GM21529 (cell line): ENCODE measurements at regions not wholly inside any gene's neighbourhood (a gene's known extent, or its start where the extent isn't known, plus 50 kb on each side); places are given as distances from the start of the nearest gene placed in this dataset.

Experiments
- ATAC-seq: cut with Tn5 transposase; IDR thresholded peaks from one replicate; pipeline ENCODE4 v1.9.1; 2021; ENCODE audit not compliant: unreplicated experiment

- ATAC-seq: no peak
Observed at GRCh38 chr9:78782858-78783257, 485.9 kb downstream of the PSAT1 start.

DNA sequence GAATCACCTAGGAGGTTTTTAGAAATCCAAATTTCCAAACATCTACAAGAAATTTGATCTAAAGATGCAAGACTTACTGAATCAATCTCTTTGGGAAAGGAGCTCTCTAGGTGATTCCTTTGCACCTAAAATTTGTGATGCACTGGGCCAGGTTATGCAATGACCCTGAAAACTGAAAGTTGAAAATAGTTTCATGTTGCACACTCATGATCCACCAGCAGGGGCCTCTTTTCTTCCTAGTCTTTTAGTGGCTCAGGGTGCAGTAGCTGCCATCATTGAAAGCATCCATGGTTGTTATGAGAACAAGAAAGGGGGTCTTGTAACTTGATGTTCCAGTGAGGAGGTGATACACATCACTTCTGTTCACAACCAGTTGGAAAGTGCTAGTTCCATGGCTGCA lies 486.8 kb downstream of the PSAT1 start:
- ATAC-seq: peak; percentile 49

- no peak for ATAC-seq
Observed at GRCh38 chr9:78786794-78787193, 489.9 kb downstream of the PSAT1 start.

- no peak for ATAC-seq
Observed at GRCh38 chr9:78788101-78788500, 491.2 kb downstream of the PSAT1 start.

DNA sequence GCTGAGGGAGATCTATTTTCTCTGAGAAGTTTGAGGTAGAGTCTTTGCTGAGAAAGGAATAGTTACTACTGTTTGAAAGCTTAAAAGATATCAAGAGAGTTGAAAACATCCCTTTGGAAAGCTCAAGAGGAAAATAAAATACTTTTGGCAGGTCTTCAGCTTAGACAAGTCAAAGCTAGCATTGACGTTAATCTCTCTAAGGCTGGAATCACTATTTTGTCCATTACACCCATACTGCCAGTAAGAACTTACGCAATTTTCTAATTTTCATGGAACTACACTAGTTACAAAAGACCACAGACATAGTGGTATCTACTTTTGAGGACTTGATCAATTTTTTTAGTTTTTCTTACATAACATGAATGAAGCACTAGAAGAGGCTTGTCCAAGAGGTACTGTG lies 494.9 kb downstream of the PSAT1 start:
- ATAC-seq: no peak

GRCh38 chr9:78792745-78793144 lies 495.8 kb downstream of the PSAT1 start:
- ATAC-seq: no peak

GRCh38 chr9:78805771-78806170 lies 508.8 kb downstream of the PSAT1 start:
- no peak for ATAC-seq

DNA sequence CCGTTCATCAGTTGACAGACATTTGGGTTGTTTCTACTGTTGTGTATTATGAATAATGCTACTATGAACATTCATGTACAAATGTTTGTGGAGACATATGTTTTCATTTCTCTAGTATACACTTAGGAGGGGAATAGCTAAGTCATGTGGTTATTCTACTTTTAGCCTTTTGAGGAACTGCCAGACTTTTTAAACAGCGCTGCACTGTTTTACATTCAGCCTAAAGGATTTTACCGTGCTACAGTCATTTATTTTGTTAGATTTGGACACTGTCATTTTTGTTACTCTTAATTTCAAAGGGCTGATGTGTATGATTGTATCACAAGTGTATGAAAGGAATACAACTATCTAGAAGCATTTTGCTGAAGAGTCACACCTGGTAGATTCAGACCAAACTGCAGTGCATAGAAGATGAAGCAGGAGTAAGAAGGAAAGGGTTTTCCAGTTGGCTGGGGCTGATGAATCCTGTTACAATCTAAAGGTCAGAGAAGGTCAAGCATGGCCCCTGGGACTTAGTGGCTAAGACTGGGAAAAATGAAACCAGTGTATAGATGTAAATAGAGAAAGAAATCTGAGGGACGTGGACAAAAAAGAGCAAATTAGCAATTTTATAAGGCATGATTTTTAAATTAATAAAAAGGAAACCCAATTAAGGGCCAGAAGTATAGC lies 509.7 kb downstream of the PSAT1 start:
- no peak for ATAC-seq

- no peak for ATAC-seq
Observed at GRCh38 chr9:78807286-78807685, 510.4 kb downstream of the PSAT1 start.

DNA sequence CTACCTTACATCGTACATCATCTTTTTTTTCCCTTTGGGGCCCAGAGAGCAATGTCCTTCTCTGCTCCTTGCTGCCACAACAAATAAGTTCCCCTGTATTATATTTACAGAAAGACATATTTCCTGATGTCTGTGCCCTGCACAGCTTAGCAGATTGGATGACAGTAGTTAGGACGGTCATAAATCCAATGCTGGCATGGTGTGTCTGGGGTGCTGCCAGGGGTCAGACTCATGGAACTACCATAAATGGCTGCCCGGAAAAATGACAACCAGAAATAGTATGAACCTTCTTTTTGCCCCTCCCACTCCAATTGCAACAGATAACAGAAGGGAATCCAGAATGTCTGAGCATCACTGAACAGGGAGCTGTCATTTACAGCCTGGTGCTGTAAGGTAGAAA lies 511.1 kb downstream of the PSAT1 start:
- no peak for ATAC-seq

DNA sequence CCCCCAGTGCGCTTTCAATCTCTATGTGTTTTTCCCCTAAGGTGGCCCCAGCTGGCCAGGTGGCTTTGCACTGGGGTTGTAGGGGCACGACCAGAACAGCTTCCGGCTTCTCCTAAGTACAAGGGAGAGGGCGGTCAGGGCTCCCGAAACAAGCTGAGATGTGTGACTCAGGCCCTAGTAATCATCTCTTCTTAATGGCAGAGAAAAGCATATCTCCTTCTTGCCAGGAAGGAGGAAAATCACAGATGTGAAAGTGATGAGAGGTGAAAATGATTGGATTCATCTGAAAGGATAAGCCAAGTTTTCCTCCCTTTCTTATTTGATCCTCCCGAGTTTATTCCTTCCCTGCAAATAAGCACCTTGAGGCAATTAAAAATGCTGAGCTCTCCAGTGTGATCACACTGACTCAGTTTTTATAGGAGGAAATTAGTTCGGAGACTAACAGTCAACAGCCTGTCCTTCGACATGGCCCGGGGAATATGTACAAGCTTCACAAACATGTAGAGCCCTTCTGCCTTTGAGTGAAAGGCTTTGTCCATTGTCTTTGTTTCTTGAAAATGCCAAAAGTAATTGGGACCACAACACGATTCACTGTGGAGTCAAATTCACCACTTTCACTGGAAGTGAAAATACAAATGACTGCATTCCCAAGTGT lies 514.8 kb downstream of the PSAT1 start:
- no peak for ATAC-seq

DNA sequence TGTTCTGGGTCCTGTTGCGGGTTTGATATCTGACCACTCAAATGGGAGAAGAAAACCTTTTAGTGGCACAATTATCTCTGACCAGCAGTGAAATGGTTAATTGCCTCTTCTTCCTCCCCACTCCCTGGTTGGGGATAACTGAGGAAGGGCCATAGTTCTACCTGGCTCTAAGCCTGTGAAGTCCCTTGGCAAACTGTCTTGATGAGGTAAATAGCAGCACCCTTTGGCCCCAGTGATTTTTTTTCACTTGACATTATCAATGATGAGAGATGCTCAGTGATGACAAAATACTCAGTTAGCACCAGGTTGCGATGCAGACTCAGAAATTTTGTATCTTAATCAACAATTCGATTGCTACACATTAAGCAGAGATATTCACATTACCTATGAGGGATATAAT lies 515.7 kb downstream of the PSAT1 start:
- no peak for ATAC-seq

DNA sequence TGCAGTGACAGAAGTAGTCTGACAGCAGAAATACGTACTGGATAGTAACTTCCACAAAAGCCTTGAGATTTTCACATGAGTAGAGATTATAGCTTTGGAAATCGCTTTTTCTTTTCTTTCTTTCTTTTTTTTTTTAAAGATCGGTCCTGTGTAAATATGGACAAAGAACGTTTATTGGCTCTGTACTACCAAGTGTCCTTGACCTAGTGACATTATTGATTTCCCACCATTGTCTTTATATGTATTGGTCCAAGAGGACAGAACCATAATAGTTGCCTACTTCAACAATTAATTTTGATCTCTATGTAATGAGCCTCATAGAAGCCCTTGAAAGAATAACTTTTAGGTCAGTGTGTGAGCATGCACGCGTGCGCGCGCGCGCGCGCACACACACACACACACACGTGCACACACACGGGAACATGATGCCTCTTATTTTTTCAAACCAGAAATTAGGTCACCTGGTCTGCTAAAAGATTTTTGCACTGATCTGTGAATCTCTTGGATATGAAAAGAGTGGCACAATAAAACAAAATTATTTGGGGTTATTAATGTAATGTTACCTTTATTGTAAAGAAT lies 516.8 kb downstream of the PSAT1 start:
- no peak for ATAC-seq

GRCh38 chr9:78821126-78821822 lies 524.3 kb downstream of the PSAT1 start:
- peak; percentile 87 for ATAC-seq

DNA sequence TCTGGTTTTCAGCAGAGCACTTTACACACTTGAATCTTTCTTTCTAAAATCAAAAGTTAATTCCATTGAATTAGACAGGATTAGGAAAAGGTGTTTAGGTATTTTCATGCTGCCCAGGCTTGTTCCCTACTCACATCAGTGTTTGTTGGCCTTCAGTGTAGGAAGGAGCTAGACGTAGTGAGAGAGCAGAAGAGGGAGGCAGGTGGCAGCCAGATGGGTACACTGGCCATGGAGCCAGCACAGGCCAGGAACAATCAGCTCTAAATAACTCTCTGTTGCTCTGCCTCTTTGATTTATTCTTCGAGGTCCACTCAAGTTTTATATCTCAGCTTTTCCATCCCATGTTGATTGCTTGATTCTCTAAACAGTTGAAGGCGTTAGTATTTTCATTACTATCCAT lies 529.6 kb downstream of the PSAT1 start:
- no peak for ATAC-seq

GRCh38 chr9:78828521-78828920 lies 531.6 kb downstream of the PSAT1 start:
- ATAC-seq: no peak

DNA sequence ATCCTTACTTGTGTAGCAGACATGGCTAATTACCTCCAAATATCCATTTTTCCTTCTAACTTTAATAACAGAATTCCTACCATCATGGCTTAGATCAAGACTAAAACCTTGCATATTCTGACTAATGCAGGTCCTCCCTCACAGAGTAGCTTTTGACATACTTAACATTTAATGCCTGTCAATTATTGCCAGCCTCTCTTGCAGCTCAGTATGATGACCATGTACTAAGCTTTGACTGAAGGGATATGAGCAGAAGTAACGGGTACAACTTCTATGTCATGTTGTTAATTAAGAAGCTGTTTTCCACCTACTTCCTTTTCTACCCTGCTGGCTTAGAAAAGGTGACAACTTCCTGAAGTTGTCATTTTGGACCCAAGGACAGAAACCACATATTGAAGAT lies 533.4 kb downstream of the PSAT1 start:
- ATAC-seq: no peak

- ATAC-seq: no peak
Observed at GRCh38 chr9:78831726-78832125, 534.8 kb downstream of the PSAT1 start.

GRCh38 chr9:78835928-78836450 lies 539.1 kb downstream of the PSAT1 start:
- no peak for ATAC-seq

DNA sequence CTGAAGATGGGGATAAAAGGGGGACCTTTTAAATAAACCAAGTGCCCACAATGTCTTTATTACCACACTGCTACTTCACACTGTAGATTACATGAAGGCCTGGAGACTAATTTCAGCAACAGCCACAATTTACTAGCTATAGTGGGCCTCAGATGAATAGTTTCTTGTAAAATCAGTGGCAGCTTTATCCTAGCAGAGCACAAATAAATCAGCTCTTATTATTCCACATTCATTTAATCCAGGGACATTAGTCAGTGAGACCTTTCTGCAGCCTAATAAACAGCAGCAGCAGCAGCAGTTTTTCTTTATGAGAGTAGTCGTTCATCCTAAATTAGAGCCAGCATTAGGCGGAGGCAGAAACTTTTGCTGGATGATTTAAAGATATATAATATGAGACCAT lies 542.3 kb downstream of the PSAT1 start:
- ATAC-seq: no peak

DNA sequence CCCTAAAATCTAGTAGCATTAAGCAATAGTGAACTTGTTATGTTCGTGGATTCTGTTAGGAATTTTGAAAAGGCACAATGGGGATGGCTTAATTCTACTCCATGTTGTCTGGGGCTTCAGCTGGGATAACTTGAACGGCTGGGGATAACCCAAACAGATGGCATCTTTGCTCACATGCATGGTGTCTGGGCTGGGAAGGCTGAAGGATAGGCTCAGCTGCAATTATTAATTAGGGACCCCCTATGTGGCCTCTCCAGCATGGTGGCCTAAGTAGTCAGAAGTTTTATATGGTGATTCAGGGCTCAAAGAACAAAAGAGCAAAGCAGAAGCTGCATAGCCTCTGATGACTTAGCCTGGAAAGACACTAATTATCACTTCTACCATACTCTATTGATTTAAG lies 551.1 kb downstream of the PSAT1 start:
- ATAC-seq: no peak

- no peak for ATAC-seq
Observed at GRCh38 chr9:78856144-78856543, 559.2 kb downstream of the PSAT1 start.
